ENCODE measurements at regions not wholly inside any gene's neighbourhood (a gene's known extent, or its start where the extent isn't known, plus 50 kb on each side); places are given as distances from the start of the nearest gene placed in this dataset.

DNA sequence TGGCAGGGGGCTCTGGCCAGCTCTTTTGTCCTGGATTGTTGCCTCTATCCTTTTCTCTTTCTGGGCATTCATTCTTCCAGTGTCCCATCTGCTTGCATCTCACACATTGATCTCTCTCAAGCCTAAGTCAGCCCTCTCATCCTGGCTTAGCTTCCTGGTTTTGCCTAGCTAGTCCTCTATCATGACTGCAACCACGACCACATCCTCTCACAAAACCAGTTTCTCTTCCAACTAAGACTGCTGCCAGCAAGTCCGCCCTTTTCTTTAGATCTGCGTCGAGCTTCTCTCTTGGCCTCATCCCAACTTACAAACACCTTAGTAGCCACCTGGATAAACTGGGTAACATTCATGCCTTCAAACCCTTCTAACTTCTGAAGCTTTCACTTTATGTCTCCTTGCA lies 212.2 kb upstream of the HTR2A start:
- no peak for DNase-seq (ENCODE audit: low read depth, low spot score)
- H3K4me2 ChIP-seq (ENCODE audit: control insufficient read depth, extremely low read depth, insufficient read depth, low read depth, low read length): no peak overlapping the region
- H2AFZ ChIP-seq (ENCODE audit: control insufficient read depth, low read length): peak overlapping the region; percentile 30
- H3K9me1 ChIP-seq (ENCODE audit: control insufficient read depth, extremely low read depth, insufficient read depth, low read length): no peaks in the 10 kb centered on the region
- no peak for TF ChIP-seq EZH2 (IDR thresholded peaks at IDR 0.05; ENCODE audit: low read length)
- TF ChIP-seq, protein P1, sequence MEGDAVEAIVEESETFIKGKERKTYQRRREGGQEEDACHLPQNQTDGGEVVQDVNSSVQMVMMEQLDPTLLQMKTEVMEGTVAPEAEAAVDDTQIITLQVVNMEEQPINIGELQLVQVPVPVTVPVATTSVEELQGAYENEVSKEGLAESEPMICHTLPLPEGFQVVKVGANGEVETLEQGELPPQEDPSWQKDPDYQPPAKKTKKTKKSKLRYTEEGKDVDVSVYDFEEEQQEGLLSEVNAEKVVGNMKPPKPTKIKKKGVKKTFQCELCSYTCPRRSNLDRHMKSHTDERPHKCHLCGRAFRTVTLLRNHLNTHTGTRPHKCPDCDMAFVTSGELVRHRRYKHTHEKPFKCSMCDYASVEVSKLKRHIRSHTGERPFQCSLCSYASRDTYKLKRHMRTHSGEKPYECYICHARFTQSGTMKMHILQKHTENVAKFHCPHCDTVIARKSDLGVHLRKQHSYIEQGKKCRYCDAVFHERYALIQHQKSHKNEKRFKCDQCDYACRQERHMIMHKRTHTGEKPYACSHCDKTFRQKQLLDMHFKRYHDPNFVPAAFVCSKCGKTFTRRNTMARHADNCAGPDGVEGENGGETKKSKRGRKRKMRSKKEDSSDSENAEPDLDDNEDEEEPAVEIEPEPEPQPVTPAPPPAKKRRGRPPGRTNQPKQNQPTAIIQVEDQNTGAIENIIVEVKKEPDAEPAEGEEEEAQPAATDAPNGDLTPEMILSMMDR (optimal IDR thresholded peaks at IDR 0.05 in 1 of 3, IDR thresholded peaks at IDR 0.05 in 1 of 3, conservative IDR thresholded peaks at IDR 0.05 in 1 of 3; ENCODE audit: extremely low read depth in 1 of 3, insufficient read depth in 2 of 3, low read length in 3 of 3): no peak
- no peak overlapping the region for H3K4me3 ChIP-seq (ENCODE audit: control insufficient read depth in 2 of 3, extremely low read depth in 1 of 3, insufficient read depth in 2 of 3, low read depth in 1 of 3, low read length in 3 of 3)
- FAIRE-seq: peak; percentile 58
- H3K36me3 ChIP-seq (ENCODE audit: control insufficient read depth in 2 of 2, extremely low read depth in 1 of 2, insufficient read depth in 2 of 2, low read length in 2 of 2): no peaks in the 10 kb centered on the region
- no peak overlapping the region for H3K27ac ChIP-seq (ENCODE audit: control insufficient read depth, insufficient read depth, low read length)
- no peaks in the 10 kb centered on the region for H3K27me3 ChIP-seq (ENCODE audit: control insufficient read depth, extremely low read depth, insufficient read depth, low read length)
- dilution Hi-C loops (cut with MboI; ENCODE audit: extremely low pct_ligation_motif_present, low sequenced_read_pairs): no loop called here
- no peak overlapping the region for H3K9ac ChIP-seq (ENCODE audit: control insufficient read depth, extremely low read depth, insufficient read depth, low read length)
- H3K9me3 ChIP-seq (ENCODE audit: control insufficient read depth, low read depth, low read length): no peaks in the 10 kb centered on the region
- H4K20me1 ChIP-seq (ENCODE audit: control insufficient read depth, extremely low read depth, insufficient read depth, low read length): no peaks in the 10 kb centered on the region
- no peaks in the 10 kb centered on the region for H3K79me2 ChIP-seq (ENCODE audit: control insufficient read depth, insufficient read depth, low read length)
- peaks cover 12% of the 10 kb centered on the region for H3K4me1 ChIP-seq (ENCODE audit: control insufficient read depth, extremely low read depth, insufficient read depth, low read length)

DNA sequence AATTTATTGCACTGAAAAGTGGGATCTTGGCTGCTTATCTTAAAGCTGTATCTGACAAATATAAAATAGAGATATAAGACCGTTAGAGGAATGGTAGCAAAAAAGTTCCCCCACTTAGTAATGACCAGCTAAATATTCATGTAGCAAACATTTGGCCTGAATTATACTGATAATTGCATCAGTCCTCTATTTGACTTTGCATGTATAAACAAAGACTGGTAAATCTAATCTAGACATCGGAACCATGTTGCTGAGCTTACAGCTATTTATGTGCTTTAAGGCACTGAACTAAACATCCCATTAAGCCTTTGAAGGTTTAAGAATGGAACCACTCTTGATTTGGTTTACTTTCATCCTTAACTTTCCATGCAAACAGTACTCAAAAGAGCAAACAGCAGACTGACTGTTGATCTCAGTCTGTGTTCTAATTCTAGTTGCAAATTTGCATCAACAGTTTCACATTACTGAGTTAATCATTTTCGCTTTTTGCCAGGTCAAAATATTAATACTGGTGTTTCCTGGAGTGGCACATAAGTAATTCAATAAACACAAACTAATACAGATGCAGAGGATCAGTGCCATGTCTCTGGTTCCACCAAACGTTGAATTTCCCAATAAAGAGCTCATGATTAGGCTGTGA lies 203.5 kb upstream of the HTR2A start:
- H3K9me1 ChIP-seq (ENCODE audit: control insufficient read depth, extremely low read depth, insufficient read depth, low read length): no peaks in the 10 kb centered on the region
- no peak for TF ChIP-seq EZH2 (IDR thresholded peaks at IDR 0.05; ENCODE audit: low read length)
- TF ChIP-seq, protein P1 (optimal IDR thresholded peaks at IDR 0.05 in 1 of 3, IDR thresholded peaks at IDR 0.05 in 1 of 3, conservative IDR thresholded peaks at IDR 0.05 in 1 of 3; ENCODE audit: extremely low read depth in 1 of 3, insufficient read depth in 2 of 3, low read length in 3 of 3): no peak
- DNase-seq (ENCODE audit: low read depth, low spot score): no peak
- no peak overlapping the region for H3K4me3 ChIP-seq (ENCODE audit: control insufficient read depth in 2 of 3, extremely low read depth in 1 of 3, insufficient read depth in 2 of 3, low read depth in 1 of 3, low read length in 3 of 3)
- dilution Hi-C loops (cut with MboI; ENCODE audit: extremely low pct_ligation_motif_present, low sequenced_read_pairs): no loop called here
- no peaks in the 10 kb centered on the region for H3K36me3 ChIP-seq (ENCODE audit: control insufficient read depth in 2 of 2, extremely low read depth in 1 of 2, insufficient read depth in 2 of 2, low read length in 2 of 2)
- H3K27me3 ChIP-seq (ENCODE audit: control insufficient read depth, extremely low read depth, insufficient read depth, low read length): no peaks in the 10 kb centered on the region
- FAIRE-seq: no peak
- no peak overlapping the region for H3K4me2 ChIP-seq (ENCODE audit: control insufficient read depth, extremely low read depth, insufficient read depth, low read depth, low read length)
- H3K27ac ChIP-seq (ENCODE audit: control insufficient read depth, insufficient read depth, low read length): no peak overlapping the region
- H3K79me2 ChIP-seq (ENCODE audit: control insufficient read depth, insufficient read depth, low read length): no peaks in the 10 kb centered on the region
- no peaks in the 10 kb centered on the region for H4K20me1 ChIP-seq (ENCODE audit: control insufficient read depth, extremely low read depth, insufficient read depth, low read length)
- H3K4me1 ChIP-seq (ENCODE audit: control insufficient read depth, extremely low read depth, insufficient read depth, low read length): no peaks in the 10 kb centered on the region
- no peak overlapping the region for H2AFZ ChIP-seq (ENCODE audit: control insufficient read depth, low read length)
- no peaks in the 10 kb centered on the region for H3K9me3 ChIP-seq (ENCODE audit: control insufficient read depth, low read depth, low read length)
- H3K9ac ChIP-seq (ENCODE audit: control insufficient read depth, extremely low read depth, insufficient read depth, low read length): no peak overlapping the region
